GM23338 (cell line): ENCODE measurements at regions not wholly inside any gene's neighbourhood (a gene's known extent, or its start where the extent isn't known, plus 50 kb on each side); places are given as distances from the start of the nearest gene placed in this dataset.

Experiments
- CTCF ChIP-seq, 2 experiments: fragments of 200-600 bp in 1 of 2; sonication (generic) in 1 of 2; conservative IDR thresholded peaks; 2 replicates each; pipeline versions ENCODE4 v1.5.1 to v1.6.1; 2016 to 2017; ENCODE audit warnings: antibody characterized with exemption in 2 of 2, low read depth in 2 of 2, mild to moderate bottlenecking in 2 of 2, moderate library complexity in 1 of 2
- POLR2AphosphoS5 ChIP-seq: IDR thresholded peaks from 2 replicates; pipeline ENCODE4 v1.6.1; 2016; ENCODE audit warnings: antibody characterized with exemption, low read depth
- REST ChIP-seq: IDR thresholded peaks from one replicate; pipeline ENCODE4 v1.6.1; 2018; ENCODE audit warnings: antibody characterized with exemption; ENCODE audit not compliant: unreplicated experiment
- TF ChIP-seq, protein P1 (sequence below): fragments of 250-450 bp; sonication (Bioruptor Pico); IDR thresholded peaks from 2 replicates; pipeline ENCODE4 v1.5.0; 2020; ENCODE audit warnings: mild to moderate bottlenecking, moderate library complexity

DNA sequence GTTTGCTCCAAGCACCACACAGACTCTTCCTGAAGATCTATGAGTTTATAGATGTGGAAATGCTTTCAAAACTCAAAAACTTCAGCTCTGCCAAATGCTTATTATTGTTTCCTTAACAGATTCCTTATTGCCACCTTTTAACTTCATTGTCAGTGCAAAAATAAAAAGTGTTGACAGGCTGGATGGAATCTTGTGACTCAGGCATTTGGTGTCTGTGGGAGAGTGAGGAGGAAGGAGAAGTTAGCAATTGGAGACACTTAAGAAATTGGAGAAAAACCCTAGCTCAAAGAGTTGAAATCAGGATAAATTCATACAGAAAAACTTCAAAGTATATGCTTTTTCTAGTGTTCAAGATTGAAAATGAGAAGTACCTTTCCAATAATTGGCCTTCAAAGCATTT is 140.6 kb upstream of the PUM3 start:
- no peak for TF ChIP-seq CTCF (conservative IDR thresholded peaks at IDR 0.05; ENCODE audit: low read depth in 2 of 2)
- no peak for TF ChIP-seq POLR2AphosphoS5
- TF ChIP-seq, protein P1, sequence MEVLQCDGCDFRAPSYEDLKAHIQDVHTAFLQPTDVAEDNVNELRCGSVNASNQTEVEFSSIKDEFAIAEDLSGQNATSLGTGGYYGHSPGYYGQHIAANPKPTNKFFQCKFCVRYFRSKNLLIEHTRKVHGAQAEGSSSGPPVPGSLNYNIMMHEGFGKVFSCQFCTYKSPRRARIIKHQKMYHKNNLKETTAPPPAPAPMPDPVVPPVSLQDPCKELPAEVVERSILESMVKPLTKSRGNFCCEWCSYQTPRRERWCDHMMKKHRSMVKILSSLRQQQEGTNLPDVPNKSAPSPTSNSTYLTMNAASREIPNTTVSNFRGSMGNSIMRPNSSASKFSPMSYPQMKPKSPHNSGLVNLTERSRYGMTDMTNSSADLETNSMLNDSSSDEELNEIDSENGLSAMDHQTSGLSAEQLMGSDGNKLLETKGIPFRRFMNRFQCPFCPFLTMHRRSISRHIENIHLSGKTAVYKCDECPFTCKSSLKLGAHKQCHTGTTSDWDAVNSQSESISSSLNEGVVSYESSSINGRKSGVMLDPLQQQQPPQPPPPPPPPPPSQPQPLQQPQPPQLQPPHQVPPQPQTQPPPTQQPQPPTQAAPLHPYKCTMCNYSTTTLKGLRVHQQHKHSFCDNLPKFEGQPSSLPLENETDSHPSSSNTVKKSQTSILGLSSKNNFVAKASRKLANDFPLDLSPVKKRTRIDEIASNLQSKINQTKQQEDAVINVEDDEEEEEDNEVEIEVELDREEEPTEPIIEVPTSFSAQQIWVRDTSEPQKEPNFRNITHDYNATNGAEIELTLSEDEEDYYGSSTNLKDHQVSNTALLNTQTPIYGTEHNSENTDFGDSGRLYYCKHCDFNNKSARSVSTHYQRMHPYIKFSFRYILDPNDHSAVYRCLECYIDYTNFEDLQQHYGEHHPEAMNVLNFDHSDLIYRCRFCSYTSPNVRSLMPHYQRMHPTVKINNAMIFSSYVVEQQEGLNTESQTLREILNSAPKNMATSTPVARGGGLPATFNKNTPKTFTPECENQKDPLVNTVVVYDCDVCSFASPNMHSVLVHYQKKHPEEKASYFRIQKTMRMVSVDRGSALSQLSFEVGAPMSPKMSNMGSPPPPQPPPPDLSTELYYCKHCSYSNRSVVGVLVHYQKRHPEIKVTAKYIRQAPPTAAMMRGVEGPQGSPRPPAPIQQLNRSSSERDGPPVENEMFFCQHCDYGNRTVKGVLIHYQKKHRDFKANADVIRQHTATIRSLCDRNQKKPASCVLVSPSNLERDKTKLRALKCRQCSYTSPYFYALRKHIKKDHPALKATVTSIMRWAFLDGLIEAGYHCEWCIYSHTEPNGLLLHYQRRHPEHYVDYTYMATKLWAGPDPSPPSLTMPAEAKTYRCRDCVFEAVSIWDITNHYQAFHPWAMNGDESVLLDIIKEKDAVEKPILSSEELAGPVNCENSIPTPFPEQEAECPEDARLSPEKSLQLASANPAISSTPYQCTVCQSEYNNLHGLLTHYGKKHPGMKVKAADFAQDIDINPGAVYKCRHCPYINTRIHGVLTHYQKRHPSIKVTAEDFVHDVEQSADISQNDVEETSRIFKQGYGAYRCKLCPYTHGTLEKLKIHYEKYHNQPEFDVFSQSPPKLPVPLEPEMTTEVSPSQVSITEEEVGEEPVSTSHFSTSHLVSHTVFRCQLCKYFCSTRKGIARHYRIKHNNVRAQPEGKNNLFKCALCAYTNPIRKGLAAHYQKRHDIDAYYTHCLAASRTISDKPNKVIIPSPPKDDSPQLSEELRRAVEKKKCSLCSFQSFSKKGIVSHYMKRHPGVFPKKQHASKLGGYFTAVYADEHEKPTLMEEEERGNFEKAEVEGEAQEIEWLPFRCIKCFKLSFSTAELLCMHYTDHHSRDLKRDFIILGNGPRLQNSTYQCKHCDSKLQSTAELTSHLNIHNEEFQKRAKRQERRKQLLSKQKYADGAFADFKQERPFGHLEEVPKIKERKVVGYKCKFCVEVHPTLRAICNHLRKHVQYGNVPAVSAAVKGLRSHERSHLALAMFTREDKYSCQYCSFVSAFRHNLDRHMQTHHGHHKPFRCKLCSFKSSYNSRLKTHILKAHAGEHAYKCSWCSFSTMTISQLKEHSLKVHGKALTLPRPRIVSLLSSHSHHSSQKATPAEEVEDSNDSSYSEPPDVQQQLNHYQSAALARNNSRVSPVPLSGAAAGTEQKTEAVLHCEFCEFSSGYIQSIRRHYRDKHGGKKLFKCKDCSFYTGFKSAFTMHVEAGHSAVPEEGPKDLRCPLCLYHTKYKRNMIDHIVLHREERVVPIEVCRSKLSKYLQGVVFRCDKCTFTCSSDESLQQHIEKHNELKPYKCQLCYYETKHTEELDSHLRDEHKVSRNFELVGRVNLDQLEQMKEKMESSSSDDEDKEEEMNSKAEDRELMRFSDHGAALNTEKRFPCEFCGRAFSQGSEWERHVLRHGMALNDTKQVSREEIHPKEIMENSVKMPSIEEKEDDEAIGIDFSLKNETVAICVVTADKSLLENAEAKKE (CRISPR knock-in tag) = no peak
- no peak for TF ChIP-seq REST
